Spleen (tissue), 11 donors: ENCODE measurements at regions not wholly inside any gene's neighbourhood (a gene's known extent, or its start where the extent isn't known, plus 50 kb on each side); places are given as distances from the start of the nearest gene placed in this dataset.
A peak's percentile ranks its signal among the peaks of the same experiment; 100 is the strongest.

Experiments
- DNase-seq: peaks from one replicate; pipeline ENCODE4 v3.0.0-alpha.2; 2020
- H3K27ac ChIP-seq, 8 donors: fragments of 200-600 bp; sonication (generic) in 7 of 8; 1 replicate in 4 of 8; 2 replicates in 4 of 8; pipeline versions ENCODE4 v1.5.0 to v1.8.0; 2016 to 2021; ENCODE audit warnings: inconsistent platforms in 4 of 8, mild to moderate bottlenecking in 4 of 8, moderate library complexity in 1 of 8
- H3K27me3 ChIP-seq, 7 donors: fragments of 200-600 bp; sonication (generic) in 6 of 7; replicated peaks in 1 of 7; 1 replicate in 4 of 7; 2 replicates in 3 of 7; pipeline versions ENCODE4 v1.5.0 to v1.8.0; 2016 to 2021; ENCODE audit warnings: inconsistent platforms in 3 of 7, mild to moderate bottlenecking in 1 of 7
- H3K36me3 ChIP-seq, 6 donors: fragments of 200-600 bp; sonication (generic) in 5 of 6; 1 replicate in 4 of 6; 2 replicates in 2 of 6; pipeline versions ENCODE4 v1.5.0 to v1.8.0; 2016 to 2021; ENCODE audit warnings: inconsistent platforms in 2 of 6
- H3K4me1 ChIP-seq, 6 donors: fragments of 200-600 bp; sonication (generic) in 5 of 6; 1 replicate in 3 of 6; 2 replicates in 3 of 6; pipeline versions ENCODE4 v1.5.0 to v1.8.0; 2016 to 2021; ENCODE audit warnings: inconsistent platforms in 3 of 6
- H3K4me3 ChIP-seq, 8 donors: fragments of 200-600 bp; sonication (generic) in 7 of 8; 1 replicate in 4 of 8; 2 replicates in 4 of 8; pipeline versions ENCODE4 v1.5.0 to v1.8.0; 2016 to 2021; ENCODE audit warnings: inconsistent platforms in 4 of 8, mild to moderate bottlenecking in 4 of 8, moderate library complexity in 2 of 8
- H3K9me3 ChIP-seq, 8 donors: fragments of 200-600 bp; sonication (generic) in 7 of 8; 1 replicate in 4 of 8; 2 replicates in 4 of 8; pipeline versions ENCODE4 v1.5.0 to v1.8.0; 2016 to 2021; ENCODE audit warnings: inconsistent platforms in 4 of 8
- POLR2A ChIP-seq, 3 donors: fragments of 450-650 bp; IDR thresholded peaks; one replicate each; pipeline ENCODE4 v1.5.1; 2017; ENCODE audit warnings: antibody characterized with exemption in 3 of 3, mild to moderate bottlenecking in 1 of 3
- POLR2AphosphoS5 ChIP-seq, 3 donors: sonication (generic); formaldehyde crosslinking; IDR thresholded peaks; one replicate each; pipeline ENCODE4 v1.5.1; 2017; ENCODE audit warnings: antibody characterized with exemption in 3 of 3
- WGBS, 5 donors: extraction: QIAGEN DNeasy Blood & Tissue Kit in 3 of 5; methylation state at CpG; one replicate each; pipeline versions ENCODE4 v1.1.5 to v1.1.7; 2013 to 2018; 5-methylcytosine and 5-hydroxymethylcytosine counted together
- intact Hi-C: fragments of 100-400 bp; cut with DNase I; formaldehyde crosslinking; loops from one replicate; pipeline ENCODE4 v1.15.0; 2023; ENCODE audit warnings: low total_unique reads
- TF ChIP-seq, protein P1 (sequence below), 11 experiments: fragments of 200-600 bp in 7 of 11; fragments of 450-650 bp in 4 of 11; sonication (generic) in 4 of 11; IDR thresholded peaks in 8 of 11; conservative IDR thresholded peaks in 3 of 11; 1 replicate in 7 of 11; 2 replicates in 4 of 11; pipeline versions ENCODE4 v1.4.0 to v1.8.0; 2016 to 2021; ENCODE audit warnings: antibody characterized with exemption in 11 of 11, inconsistent platforms in 4 of 11, mild to moderate bottlenecking in 1 of 11
- donor health status: healthy with polysubstance abuse.
- donor health status: DM: no; HTN: no; CAD: no; lungs with moderate emphysema.
- donor health status: DM: no; HTN: no; CAD: no.
- donor health status: Bipolar disorder and iron deficiency.
- donor health status: healthy.
- donor health status: DM: no; HTN: no; CAD: no.
- donor health status: DM: yes; HTN: yes; CAD: no.

DNA sequence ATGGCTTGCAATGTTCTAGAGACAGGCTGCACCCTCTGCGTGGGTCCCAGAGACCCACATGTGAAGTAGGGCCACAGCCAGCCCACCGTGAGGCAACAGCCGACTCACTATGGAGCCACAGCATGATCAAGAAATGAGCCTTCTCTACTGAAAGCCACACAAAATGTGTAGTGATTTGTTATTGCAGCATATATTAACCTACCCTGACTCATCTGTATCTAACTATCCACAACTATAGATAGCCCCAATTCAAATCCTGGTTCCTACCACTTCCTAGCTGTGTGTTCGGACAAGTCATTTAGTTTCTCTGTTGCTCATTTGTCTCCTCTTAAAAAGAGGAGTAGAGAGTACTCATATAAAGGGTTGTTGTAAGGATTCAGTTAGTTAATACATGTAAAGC is 1152.3 kb downstream of the BCL11B start:
- H3K27ac ChIP-seq: no peak overlapping the region
- 65 to 91% (median 90%) methylated on average over 3 to 4 of the region's 4 CpGs for WGBS, 5 donors

DNA sequence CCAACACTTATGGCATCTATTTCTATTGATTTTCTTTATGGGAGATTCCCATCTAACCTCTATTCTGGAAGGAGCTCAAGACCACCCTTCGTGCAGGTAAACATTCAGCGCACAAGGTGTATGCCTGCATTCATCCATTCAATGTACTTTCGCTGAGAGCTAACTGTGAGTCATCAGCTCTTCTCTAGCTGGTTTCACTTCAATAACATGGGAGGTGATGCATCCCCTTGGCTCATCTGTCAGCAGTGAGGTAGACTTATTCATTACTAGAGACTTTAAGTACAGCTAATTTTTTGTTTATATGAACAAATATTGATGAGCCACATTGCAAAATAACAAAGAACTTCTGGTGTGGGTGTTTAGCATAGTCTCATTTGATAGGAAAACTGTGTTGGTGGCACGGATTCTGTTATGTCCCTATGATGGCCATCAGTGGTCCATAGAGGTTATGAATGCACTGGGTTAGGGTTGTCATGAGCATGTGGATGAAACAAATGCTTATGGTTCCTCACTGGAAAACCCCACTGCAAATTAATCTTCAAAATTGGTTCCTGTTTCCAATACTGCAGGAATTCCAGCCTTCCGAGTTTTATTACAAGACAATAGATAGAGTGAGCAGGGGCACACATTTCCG is 1151.0 kb downstream of the BCL11B start:
- WGBS, 5 donors: 80 to 87% (median 83%) methylated on average over 6 of the region's 6 CpGs
- H3K4me3 ChIP-seq: no peak overlapping the region
- H3K27me3 ChIP-seq: no peaks in the 10 kb centered on the region
- H3K4me1 ChIP-seq: no peaks in the 10 kb centered on the region
- H3K9me3 ChIP-seq: peaks cover 0 to 42% (median 21%) of the 10 kb centered on the region in 8 donors
- H3K27ac ChIP-seq: no peak overlapping the region
- H3K36me3 ChIP-seq: no peaks in the 10 kb centered on the region
- intact Hi-C loops: no loop called here
- TF ChIP-seq, protein P1, sequence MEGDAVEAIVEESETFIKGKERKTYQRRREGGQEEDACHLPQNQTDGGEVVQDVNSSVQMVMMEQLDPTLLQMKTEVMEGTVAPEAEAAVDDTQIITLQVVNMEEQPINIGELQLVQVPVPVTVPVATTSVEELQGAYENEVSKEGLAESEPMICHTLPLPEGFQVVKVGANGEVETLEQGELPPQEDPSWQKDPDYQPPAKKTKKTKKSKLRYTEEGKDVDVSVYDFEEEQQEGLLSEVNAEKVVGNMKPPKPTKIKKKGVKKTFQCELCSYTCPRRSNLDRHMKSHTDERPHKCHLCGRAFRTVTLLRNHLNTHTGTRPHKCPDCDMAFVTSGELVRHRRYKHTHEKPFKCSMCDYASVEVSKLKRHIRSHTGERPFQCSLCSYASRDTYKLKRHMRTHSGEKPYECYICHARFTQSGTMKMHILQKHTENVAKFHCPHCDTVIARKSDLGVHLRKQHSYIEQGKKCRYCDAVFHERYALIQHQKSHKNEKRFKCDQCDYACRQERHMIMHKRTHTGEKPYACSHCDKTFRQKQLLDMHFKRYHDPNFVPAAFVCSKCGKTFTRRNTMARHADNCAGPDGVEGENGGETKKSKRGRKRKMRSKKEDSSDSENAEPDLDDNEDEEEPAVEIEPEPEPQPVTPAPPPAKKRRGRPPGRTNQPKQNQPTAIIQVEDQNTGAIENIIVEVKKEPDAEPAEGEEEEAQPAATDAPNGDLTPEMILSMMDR (IDR thresholded peaks at IDR 0.05 in 8 of 11, conservative IDR thresholded peaks at IDR 0.05 in 3 of 11): no peak
- no peak for TF ChIP-seq POLR2AphosphoS5 (IDR thresholded peaks at IDR 0.05)
- TF ChIP-seq POLR2A (IDR thresholded peaks at IDR 0.05): no peak
- DNase-seq: no peak

More for the DNA sequence above, 1152.3 kb downstream of the BCL11B start:
- no peaks in the 10 kb centered on the region for H3K36me3 ChIP-seq
- intact Hi-C loops: no loop called here
- H3K27me3 ChIP-seq: no peaks in the 10 kb centered on the region
- H3K4me3 ChIP-seq: no peak overlapping the region
- no peaks in the 10 kb centered on the region for H3K4me1 ChIP-seq
- no peak for DNase-seq
- H3K9me3 ChIP-seq: peaks cover 0 to 31% (median 10%) of the 10 kb centered on the region in 8 donors
- no peak for TF ChIP-seq POLR2AphosphoS5 (IDR thresholded peaks at IDR 0.05)
- TF ChIP-seq, protein P1 (IDR thresholded peaks at IDR 0.05 in 8 of 11, conservative IDR thresholded peaks at IDR 0.05 in 3 of 11): no peak
- TF ChIP-seq POLR2A (IDR thresholded peaks at IDR 0.05): no peak

DNA sequence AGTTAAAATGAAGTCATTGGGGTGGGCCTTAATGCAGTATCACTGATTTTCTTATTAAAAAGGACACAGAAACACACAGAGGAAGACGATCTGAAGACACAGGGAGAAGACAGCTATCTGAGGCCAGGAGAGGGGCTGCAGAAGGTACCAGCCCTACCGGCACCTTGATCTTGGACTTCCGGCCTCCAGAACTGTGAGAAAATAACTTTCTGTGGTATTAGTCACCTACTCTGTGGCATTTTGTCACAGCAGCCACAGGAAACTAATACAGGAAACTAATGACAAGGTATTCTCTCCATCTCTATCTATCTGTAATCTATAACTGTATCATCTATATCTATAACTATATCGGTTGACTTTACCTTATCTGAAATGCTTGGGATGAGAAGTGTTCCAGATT is 1149.5 kb downstream of the BCL11B start:
- Histone ChIP-seq H3K27me3 (no peaks in the 10 kb centered on the region), H3K4me1 (no peaks in the 10 kb centered on the region), H3K4me3 (no peak overlapping the region), H3K9me3 (peaks cover 0 to 42% (median 22%) of the 10 kb centered on the region in 8 donors), H3K36me3 (no peaks in the 10 kb centered on the region), H3K27ac (peak overlapping the region in 1 of 8 donors; percentile 36)
- no peak for DNase-seq
- WGBS, 5 donors: 64 to 83% (median 82%) methylated on average over 4 of the region's 4 CpGs
- TF ChIP-seq, protein P1 (IDR thresholded peaks at IDR 0.05 in 8 of 11, conservative IDR thresholded peaks at IDR 0.05 in 3 of 11): no peak
- TF ChIP-seq POLR2AphosphoS5 (IDR thresholded peaks at IDR 0.05): no peak
- TF ChIP-seq POLR2A (IDR thresholded peaks at IDR 0.05): no peak
- intact Hi-C loops: no loop called here

DNA sequence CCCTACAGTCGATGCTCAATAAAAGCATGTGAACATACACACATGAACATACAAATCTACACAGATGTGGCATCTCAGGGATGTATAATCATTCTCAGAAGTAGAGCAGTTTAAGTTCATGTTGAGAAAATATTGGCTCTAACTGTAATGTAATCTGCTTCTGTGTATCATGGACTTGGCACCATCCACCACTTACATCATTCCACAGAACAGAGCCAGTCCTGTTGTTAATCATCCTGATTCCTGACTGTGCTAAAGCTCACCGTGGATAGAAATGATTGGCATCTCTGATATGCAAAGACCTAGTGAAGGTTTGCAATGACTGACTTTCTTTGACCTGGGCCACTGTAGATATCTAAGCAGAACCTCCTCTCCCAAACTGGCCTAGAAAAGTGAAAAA is 1141.3 kb downstream of the BCL11B start:
- 62 to 78% (median 73%) methylated on average over 2 of the region's 2 CpGs for WGBS, 5 donors
- no peak overlapping the region for H3K4me3 ChIP-seq
- DNase-seq: no peak
- peaks cover 0 to 6% (median 0%) of the 10 kb centered on the region in 7 donors for H3K27me3 ChIP-seq
- peaks cover 0 to 5% (median 0%) of the 10 kb centered on the region in 8 donors for H3K9me3 ChIP-seq
- intact Hi-C loops: no loop called here
- H3K4me1 ChIP-seq: peaks cover 0 to 3% (median 0%) of the 10 kb centered on the region in 6 donors
- TF ChIP-seq POLR2AphosphoS5 (IDR thresholded peaks at IDR 0.05) (no peak), POLR2A (IDR thresholded peaks at IDR 0.05) (no peak)
- TF ChIP-seq, protein P1 (IDR thresholded peaks at IDR 0.05 in 8 of 11, conservative IDR thresholded peaks at IDR 0.05 in 3 of 11): no peak
- no peak overlapping the region for H3K27ac ChIP-seq
- no peaks in the 10 kb centered on the region for H3K36me3 ChIP-seq
